Choroid plexus epithelial cell (primary cell): ENCODE measurements at regions not wholly inside any gene's neighbourhood (a gene's known extent, or its start where the extent isn't known, plus 50 kb on each side); places are given as distances from the start of the nearest gene placed in this dataset.

Experiments used
- DNase-seq: peaks from one replicate; pipeline ENCODE4 v3.0.0-alpha.2; 2010; ENCODE audit warnings: low read depth
- H3K4me3 ChIP-seq: 2 replicates; pipeline ENCODE4 v1.5.1; 2011; ENCODE audit warnings: low read depth, mild to moderate bottlenecking, control low read depth, low read length, moderate library complexity
- CTCF ChIP-seq: conservative IDR thresholded peaks from 2 replicates; pipeline ENCODE4 v1.5.1; 2011; ENCODE audit warnings: low read depth, mild to moderate bottlenecking, control low read depth, inconsistent platforms, low read length, moderate library complexity

GRCh38 chr2:185381631-185382030 lies 357.0 kb upstream of the FSIP2 start:
- no peak overlapping the region for H3K4me3 ChIP-seq
- TF ChIP-seq CTCF = no peak
- no peak for DNase-seq

GRCh38 chr2:185384822-185385560 lies 353.6 kb upstream of the FSIP2 start:
- no peak for DNase-seq
- no peak for TF ChIP-seq CTCF
- no peak overlapping the region for H3K4me3 ChIP-seq

- no peak overlapping the region for H3K4me3 ChIP-seq
- TF ChIP-seq CTCF = no peak
- DNase-seq = no peak
Observed at GRCh38 chr2:185388226-185388625, 350.4 kb upstream of the FSIP2 start.

- no peak for TF ChIP-seq CTCF
- no peak for DNase-seq
Observed at GRCh38 chr2:185391543-185391942, 347.1 kb upstream of the FSIP2 start.

GRCh38 chr2:185393091-185393490 lies 345.5 kb upstream of the FSIP2 start:
- no peak for DNase-seq
- no peak for TF ChIP-seq CTCF
- no peak overlapping the region for H3K4me3 ChIP-seq

More at GRCh38 chr2:185391543-185391942, 347.1 kb upstream of the FSIP2 start:
- H3K4me3 ChIP-seq = no peak overlapping the region

GRCh38 chr2:185402474-185402873 lies 336.1 kb upstream of the FSIP2 start:
- H3K4me3 ChIP-seq = no peak overlapping the region
- DNase-seq = no peak

More at GRCh38 chr2:185402474-185402873, 336.1 kb upstream of the FSIP2 start:
- no peak for TF ChIP-seq CTCF
